Neuronal stem cell (in vitro differentiated cells): ENCODE measurements at regions not wholly inside any gene's neighbourhood (a gene's known extent, or its start where the extent isn't known, plus 50 kb on each side); places are given as distances from the start of the nearest gene placed in this dataset.

Experiments used
- DNase-seq: peaks from one replicate; pipeline ENCODE4 v3.0.0-alpha.2; 2013; ENCODE audit warnings: low spot score
- H2AFZ ChIP-seq: one replicate; pipeline ENCODE4 v1.6.1; 2013; ENCODE audit warnings: mild to moderate bottlenecking, low read length, inconsistent platforms
- H2AK5ac ChIP-seq: 2 replicates; pipeline ENCODE4 v1.6.1; 2013; ENCODE audit warnings: low read depth, mild to moderate bottlenecking, inconsistent platforms, low read length, moderate library complexity, mixed read lengths
- H2BK120ac ChIP-seq: 2 replicates; pipeline ENCODE4 v1.6.1; 2013; ENCODE audit warnings: low read depth, mild to moderate bottlenecking, inconsistent platforms, low read length, moderate library complexity, mixed read lengths
- H2BK12ac ChIP-seq: one replicate; pipeline ENCODE4 v1.6.1; 2013; ENCODE audit warnings: low read length, inconsistent platforms
- H2BK15ac ChIP-seq: 2 replicates; pipeline ENCODE4 v1.6.1; 2013; ENCODE audit warnings: mild to moderate bottlenecking, low read length, inconsistent platforms, mixed read lengths
- H2BK5ac ChIP-seq: one replicate; pipeline ENCODE4 v1.6.1; 2013; ENCODE audit warnings: inconsistent platforms, mild to moderate bottlenecking, low read length, moderate library complexity
- H3K14ac ChIP-seq: one replicate; pipeline ENCODE4 v1.6.1; 2013; ENCODE audit warnings: low read length, inconsistent platforms
- H3K18ac ChIP-seq: 2 replicates; pipeline ENCODE4 v1.6.1; 2013; ENCODE audit warnings: low read length, inconsistent platforms
- H3K23ac ChIP-seq: 2 replicates; pipeline ENCODE4 v1.6.1; 2013; ENCODE audit warnings: low read depth, mild to moderate bottlenecking, mixed read lengths, low read length, inconsistent platforms; ENCODE audit not compliant: poor library complexity
- H3K27ac ChIP-seq: replicated peaks from 3 replicates; pipeline ENCODE4 v1.5.1; 2013; ENCODE audit warnings: low read length, inconsistent platforms
- H3K27me3 ChIP-seq, 3 experiments: 2 replicates each; pipeline ENCODE4 v1.6.1; 2013; ENCODE audit warnings: low read length in 3 of 3, mild to moderate bottlenecking in 2 of 3, inconsistent platforms in 1 of 3, low read depth in 1 of 3, mixed read lengths in 1 of 3, moderate library complexity in 1 of 3; ENCODE audit not compliant: control insufficient read depth in 3 of 3, insufficient read depth in 3 of 3
- H3K36me3 ChIP-seq, 2 donors: replicated peaks in 1 of 2; 2 replicates each; pipeline ENCODE4 v1.6.1; 2013; ENCODE audit warnings: low read length in 2 of 2; ENCODE audit not compliant: control insufficient read depth in 2 of 2, insufficient read depth in 2 of 2
- H3K4ac ChIP-seq: 2 replicates; pipeline ENCODE4 v1.6.1; 2013; ENCODE audit warnings: inconsistent platforms, mild to moderate bottlenecking, low read length, moderate library complexity
- H3K4me1 ChIP-seq, 2 donors: 1 replicate in 1 of 2; 2 replicates in 1 of 2; pipeline ENCODE4 v1.6.1; 2013; ENCODE audit warnings: low read length in 2 of 2, low read depth in 1 of 2; ENCODE audit not compliant: control insufficient read depth in 2 of 2, insufficient read depth in 1 of 2
- H3K4me2 ChIP-seq: one replicate; pipeline ENCODE4 v1.6.1; 2013; ENCODE audit warnings: mild to moderate bottlenecking, low read length, inconsistent platforms; ENCODE audit not compliant: insufficient read depth, poor library complexity, severe bottlenecking
- H3K4me3 ChIP-seq, 2 donors: 2 replicates each; pipeline ENCODE4 v1.5.1; 2013; ENCODE audit warnings: low read length in 2 of 2, mild to moderate bottlenecking in 2 of 2, inconsistent platforms in 1 of 2, moderate library complexity in 1 of 2
- H3K79me1 ChIP-seq: one replicate; pipeline ENCODE4 v1.6.1; 2013; ENCODE audit warnings: low read depth, mild to moderate bottlenecking, inconsistent platforms, low read length, moderate library complexity
- H3K9ac ChIP-seq: one replicate; pipeline ENCODE4 v1.6.1; 2013; ENCODE audit warnings: mild to moderate bottlenecking, low read depth, low read length, inconsistent platforms; ENCODE audit not compliant: poor library complexity
- H3K9me3 ChIP-seq, 2 donors: replicated peaks in 1 of 2; 2 replicates each; pipeline versions ENCODE3 to v1.6.1; 2013; ENCODE audit warnings: low read length in 2 of 2, mild to moderate bottlenecking in 2 of 2, inconsistent platforms in 1 of 2, low read depth in 1 of 2, mixed read lengths in 1 of 2, moderate library complexity in 1 of 2; ENCODE audit not compliant: control insufficient read depth in 2 of 2, insufficient read depth in 1 of 2
- H4K8ac ChIP-seq: one replicate; pipeline ENCODE4 v1.6.1; 2013; ENCODE audit warnings: low read depth, mild to moderate bottlenecking, inconsistent platforms, low read length, moderate library complexity
- H4K91ac ChIP-seq: one replicate; pipeline ENCODE4 v1.6.1; 2013; ENCODE audit warnings: low read length, low read depth, mild to moderate bottlenecking, inconsistent platforms; ENCODE audit not compliant: poor library complexity
- WGBS, 2 donors: extraction: QIAGEN DNeasy Blood & Tissue Kit; methylation state at CpG; one replicate each; pipeline ENCODE4 v1.1.7; 2013; ENCODE audit warnings: missing lambda C conversion rate in 2 of 2, mixed read lengths in 1 of 2; ENCODE audit not compliant: insufficient read length in 2 of 2, insufficient replicate concordance in 1 of 2; ENCODE audit errors: extremely low coverage in 2 of 2; 5-methylcytosine and 5-hydroxymethylcytosine counted together

- no peaks in the 10 kb centered on the region for H3K79me1 ChIP-seq
- H2AFZ ChIP-seq, result no peak overlapping the region
- H3K4ac ChIP-seq, result no peak overlapping the region
- no peak overlapping the region for H3K4me3 ChIP-seq
- no peak overlapping the region for H3K9ac ChIP-seq
- H3K14ac ChIP-seq, result no peak overlapping the region
- H4K8ac ChIP-seq, result no peak overlapping the region
- peak overlapping the region; percentile 72 for H2BK5ac ChIP-seq
- WGBS, 2 donors, result no CpG with 5 or more reads among the region's 5 CpGs
- no peak overlapping the region for H2BK15ac ChIP-seq
- H3K27me3 ChIP-seq, result no peaks in the 10 kb centered on the region
- H3K36me3 ChIP-seq, result no peaks in the 10 kb centered on the region
- no peak overlapping the region for H2BK120ac ChIP-seq
- DNase-seq, result no peak
- H3K27ac ChIP-seq, result no peak overlapping the region
- peak overlapping the region; percentile 2 for H2AK5ac ChIP-seq
- H4K91ac ChIP-seq, result no peak overlapping the region
- H2BK12ac ChIP-seq, result no peak overlapping the region
- H3K9me3 ChIP-seq, result no peaks in the 10 kb centered on the region
- peak overlapping the region; percentile 23 for H3K18ac ChIP-seq
- peaks cover 0 to 2% of the 10 kb centered on the region in 2 donors for H3K4me1 ChIP-seq
- H3K4me2 ChIP-seq, result no peak overlapping the region
- H3K23ac ChIP-seq, result no peak overlapping the region
Measured at GRCh38 chr17:33978889-33979288, 276.2 kb upstream of the CCL2 start.

GRCh38 chr17:33980193-33980592, 274.9 kb upstream of the CCL2 start:
- H2BK12ac ChIP-seq, result no peak overlapping the region
- peaks cover 0 to 2% of the 10 kb centered on the region in 2 donors for H3K4me1 ChIP-seq
- H3K9me3 ChIP-seq, result no peaks in the 10 kb centered on the region
- H3K36me3 ChIP-seq, result no peaks in the 10 kb centered on the region
- H2AK5ac ChIP-seq, result no peak overlapping the region
- H4K91ac ChIP-seq, result no peak overlapping the region
- no peak for DNase-seq
- no peak overlapping the region for H3K27ac ChIP-seq
- H3K4me2 ChIP-seq, result no peak overlapping the region
- no peak overlapping the region for H2BK15ac ChIP-seq
- no peak overlapping the region for H2BK5ac ChIP-seq
- no peak overlapping the region for H3K23ac ChIP-seq
- H4K8ac ChIP-seq, result no peak overlapping the region
- WGBS, 2 donors, result no CpG with 5 or more reads among the region's 2 CpGs
- H3K4me3 ChIP-seq, result no peak overlapping the region
- no peaks in the 10 kb centered on the region for H3K27me3 ChIP-seq
- no peaks in the 10 kb centered on the region for H3K79me1 ChIP-seq
- no peak overlapping the region for H3K4ac ChIP-seq
- no peak overlapping the region for H3K14ac ChIP-seq
- H2BK120ac ChIP-seq, result no peak overlapping the region
- H2AFZ ChIP-seq, result no peak overlapping the region
- no peak overlapping the region for H3K9ac ChIP-seq
- no peak overlapping the region for H3K18ac ChIP-seq

- H3K14ac ChIP-seq, result no peak overlapping the region
- H3K27ac ChIP-seq, result no peak overlapping the region
- WGBS, 2 donors, result no CpG with 5 or more reads among the region's 6 CpGs
- no peak overlapping the region for H3K4me3 ChIP-seq
- no peak overlapping the region for H2BK12ac ChIP-seq
- H2BK15ac ChIP-seq, result no peak overlapping the region
- H3K79me1 ChIP-seq, result no peaks in the 10 kb centered on the region
- no peak overlapping the region for H2AK5ac ChIP-seq
- H2BK120ac ChIP-seq, result no peak overlapping the region
- no peaks in the 10 kb centered on the region for H3K9me3 ChIP-seq
- H3K9ac ChIP-seq, result no peak overlapping the region
- no peak overlapping the region for H4K91ac ChIP-seq
- no peak overlapping the region for H3K4me2 ChIP-seq
- H2BK5ac ChIP-seq, result no peak overlapping the region
- H3K23ac ChIP-seq, result no peak overlapping the region
- H3K27me3 ChIP-seq, result no peaks in the 10 kb centered on the region
- H3K4me1 ChIP-seq, result no peaks in the 10 kb centered on the region
- no peak overlapping the region for H3K4ac ChIP-seq
- no peak overlapping the region for H2AFZ ChIP-seq
- no peak for DNase-seq
- H3K18ac ChIP-seq, result no peak overlapping the region
- H3K36me3 ChIP-seq, result no peaks in the 10 kb centered on the region
- H4K8ac ChIP-seq, result no peak overlapping the region
Measured at GRCh38 chr17:33981711-33982601, 273.1 kb upstream of the CCL2 start.

GRCh38 chr17:33982909-33983308, 272.2 kb upstream of the CCL2 start:
- no peak overlapping the region for H2AK5ac ChIP-seq
- H2AFZ ChIP-seq, result no peak overlapping the region
- no peaks in the 10 kb centered on the region for H3K4me1 ChIP-seq
- no peaks in the 10 kb centered on the region for H3K9me3 ChIP-seq
- no peak overlapping the region for H3K4ac ChIP-seq
- H3K27me3 ChIP-seq, result no peaks in the 10 kb centered on the region
- no peak overlapping the region for H2BK12ac ChIP-seq
- no peak overlapping the region for H3K27ac ChIP-seq
- H3K18ac ChIP-seq, result no peak overlapping the region
- H3K79me1 ChIP-seq, result no peaks in the 10 kb centered on the region
- H4K91ac ChIP-seq, result no peak overlapping the region
- H3K36me3 ChIP-seq, result no peaks in the 10 kb centered on the region
- H3K23ac ChIP-seq, result no peak overlapping the region
- no peak overlapping the region for H3K9ac ChIP-seq
- H2BK120ac ChIP-seq, result no peak overlapping the region
- no peak overlapping the region for H2BK15ac ChIP-seq
- DNase-seq, result no peak
- H3K4me2 ChIP-seq, result no peak overlapping the region
- no peak overlapping the region for H3K14ac ChIP-seq
- H3K4me3 ChIP-seq, result no peak overlapping the region
- no peak overlapping the region for H2BK5ac ChIP-seq
- no peak overlapping the region for H4K8ac ChIP-seq
